Activated naive CD4-positive, alpha-beta T cell treated with anti-CD3 and anti-CD28 coated beads, Interleukin-2, amount 10 ng/mL, durations not matched to agents 7 days and 5 days (primary cell): ENCODE measurements at regions not wholly inside any gene's neighbourhood (a gene's known extent, or its start where the extent isn't known, plus 50 kb on each side); places are given as distances from the start of the nearest gene placed in this dataset.

Source experiments
- CTCF ChIA-PET: fragments of 350-600 bp; sonication (Branson Sonifier 250); formaldehyde crosslinking; loops from one replicate; lab custom pipeline; 2021; ENCODE audit warnings: antibody characterized with exemption; lab: Charles Lee
- DNase-seq: peaks from one replicate; pipeline ENCODE4 v3.0.0-alpha.2; 2020
- H3K27ac Mint-ChIP-seq: one replicate; pipeline ENCODE4 v1.8.0; 2021; ENCODE audit warnings: mild to moderate bottlenecking, moderate library complexity, mixed read lengths
- H3K27me3 Mint-ChIP-seq: one replicate; pipeline ENCODE4 v1.8.0; 2021; ENCODE audit warnings: mild to moderate bottlenecking, mixed read lengths
- H3K36me3 Mint-ChIP-seq: one replicate; pipeline ENCODE4 v1.8.0; 2021; ENCODE audit warnings: mixed read lengths
- H3K4me1 Mint-ChIP-seq: one replicate; pipeline ENCODE4 v1.8.0; 2021; ENCODE audit warnings: mixed read lengths
- H3K4me3 Mint-ChIP-seq: one replicate; pipeline ENCODE4 v1.8.0; 2021; ENCODE audit warnings: mild to moderate bottlenecking, moderate library complexity, mixed read lengths
- H3K9me3 Mint-ChIP-seq: one replicate; pipeline ENCODE4 v1.8.0; 2021; ENCODE audit warnings: mixed read lengths

DNA sequence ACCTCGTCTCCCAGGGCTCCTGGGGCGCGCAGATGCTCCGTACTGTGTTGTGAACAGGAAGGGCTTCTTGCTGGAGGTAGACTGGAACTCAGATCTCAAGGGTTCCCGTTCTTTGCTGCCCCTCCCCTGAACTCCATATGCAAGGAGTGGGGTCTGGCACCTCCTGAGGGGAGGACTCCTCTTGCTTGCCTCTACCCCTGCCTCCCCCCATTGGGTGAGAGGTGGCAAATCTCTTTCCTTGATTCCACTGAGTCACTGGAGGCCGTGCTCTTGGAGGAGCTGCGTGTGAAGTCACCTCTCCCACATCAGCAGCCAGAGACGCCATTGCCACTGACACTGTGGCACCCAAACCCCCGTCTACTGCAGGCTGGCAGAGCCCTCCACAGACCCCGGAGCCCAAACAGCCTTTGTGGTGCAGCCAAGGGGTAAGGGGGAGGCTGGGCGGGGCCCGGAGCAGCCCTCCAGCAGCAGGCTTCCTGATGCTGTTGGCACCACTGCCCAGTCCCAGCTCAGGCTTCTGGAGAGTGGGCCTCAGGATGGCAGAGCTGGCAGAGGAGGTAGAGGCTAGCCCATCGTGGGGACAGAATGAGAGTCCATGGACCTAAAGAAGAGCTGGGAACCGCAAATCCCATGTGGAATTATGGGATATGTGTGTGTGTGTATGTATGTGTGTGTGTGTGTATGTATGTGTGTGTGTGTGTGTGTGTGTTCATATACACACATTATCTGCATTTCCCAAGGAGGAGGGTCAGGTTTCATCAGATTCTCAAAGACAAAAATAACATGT, 104.9 kb upstream of the RUNX3 start:
- no peaks in the 10 kb centered on the region for H3K36me3 Mint-ChIP-seq
- no peak overlapping the region for H3K4me3 Mint-ChIP-seq
- peaks cover 60% of the 10 kb centered on the region for H3K4me1 Mint-ChIP-seq
- no peak overlapping the region for H3K27ac Mint-ChIP-seq
- DNase-seq, result no peak
- H3K9me3 Mint-ChIP-seq, result no peaks in the 10 kb centered on the region
- CTCF ChIA-PET, result interaction anchor here (1.1 to 8.2 kb wide), 9 partner anchors 12 to 186 kb away, joined by 3 to 190 read pairs (median 18); partner anchors contain the start of gene RUNX3
- peaks cover 16% of the 10 kb centered on the region for H3K27me3 Mint-ChIP-seq

DNA sequence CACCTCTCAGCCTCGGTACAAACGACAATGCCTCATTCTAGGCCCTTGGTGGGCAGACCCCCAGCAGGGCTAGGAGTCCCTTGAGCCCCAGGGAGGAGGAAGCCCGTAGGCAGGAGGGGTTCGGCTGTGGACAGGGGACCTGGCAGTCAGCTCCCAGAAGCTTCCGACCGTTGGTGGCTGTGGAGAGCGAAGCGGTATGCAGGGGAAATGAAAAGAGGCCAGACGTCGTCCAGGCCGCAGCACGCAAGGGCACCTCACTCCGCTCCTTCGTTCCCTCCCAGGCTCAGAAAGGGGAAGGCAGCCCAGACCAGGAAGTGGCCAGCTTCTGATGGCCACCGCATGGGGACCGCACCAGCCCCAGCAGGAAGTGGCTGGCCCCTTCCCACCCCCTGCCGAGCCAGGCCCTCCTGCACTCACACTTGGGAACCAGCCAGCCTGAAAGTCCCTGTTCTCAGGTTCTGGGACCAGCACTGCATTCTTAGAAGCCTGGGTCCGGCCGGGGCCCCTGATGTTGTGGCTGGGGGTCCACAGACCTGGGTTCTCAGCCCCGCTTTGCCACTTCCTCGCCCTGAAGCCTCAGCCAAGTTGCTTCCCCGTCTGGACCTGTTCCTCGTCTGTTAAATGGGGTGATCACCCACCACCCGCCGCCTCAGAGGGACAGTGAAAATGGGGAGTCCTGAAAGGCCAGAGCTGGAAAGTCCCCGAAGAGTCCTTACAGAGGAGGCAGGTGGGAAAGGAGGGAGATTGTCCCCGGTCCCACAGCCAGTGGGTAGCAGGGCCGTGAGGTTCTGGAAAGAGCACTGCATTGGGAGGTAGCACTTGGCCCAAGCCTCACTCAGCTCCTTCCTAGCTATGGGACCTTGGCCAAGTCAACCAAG, 104.0 kb upstream of the RUNX3 start:
- CTCF ChIA-PET, result interaction anchor here (1.1 to 8.2 kb wide), 7 partner anchors 11 to 114 kb away, joined by 3 to 190 read pairs (median 10); partner anchors contain the start of gene RUNX3
- Mint-ChIP-seq H3K27ac (peak overlapping the region; percentile 53), H3K27me3 (peaks cover 7% of the 10 kb centered on the region), H3K4me3 (no peak overlapping the region), H3K36me3 (peaks cover 2% of the 10 kb centered on the region), H3K9me3 (no peaks in the 10 kb centered on the region), H3K4me1 (peaks cover 69% of the 10 kb centered on the region)
- no peak for DNase-seq

- Mint-ChIP-seq H3K4me1 (peaks cover 74% of the 10 kb centered on the region), H3K9me3 (no peaks in the 10 kb centered on the region), H3K27ac (peak overlapping the region; percentile 90), H3K27me3 (peaks cover 4% of the 10 kb centered on the region), H3K36me3 (peaks cover 2% of the 10 kb centered on the region), H3K4me3 (no peak overlapping the region)
- no peak for DNase-seq
- CTCF ChIA-PET, result interaction anchor here (1.3 to 8.2 kb wide), 5 partner anchors 10 to 115 kb away, joined by 3 to 190 read pairs (median 45); partner anchors contain the start of gene RUNX3
Observed at GRCh38 chr1:25033030-25033827, 103.2 kb upstream of the RUNX3 start.

- Mint-ChIP-seq H3K9me3 (no peaks in the 10 kb centered on the region), H3K36me3 (peaks cover 2% of the 10 kb centered on the region), H3K4me3 (no peak overlapping the region), H3K27me3 (peaks cover 7% of the 10 kb centered on the region), H3K4me1 (peaks cover 77% of the 10 kb centered on the region), H3K27ac (peak overlapping the region; percentile 90)
- peak; percentile 71 for DNase-seq
- CTCF ChIA-PET, result interaction anchor here (0.7 to 8.2 kb wide), 6 partner anchors 9 to 101 kb away, joined by 3 to 190 read pairs (median 28); partner anchors contain the start of gene RUNX3
Observed at GRCh38 chr1:25031966-25032667, 102.0 kb upstream of the RUNX3 start.

DNA sequence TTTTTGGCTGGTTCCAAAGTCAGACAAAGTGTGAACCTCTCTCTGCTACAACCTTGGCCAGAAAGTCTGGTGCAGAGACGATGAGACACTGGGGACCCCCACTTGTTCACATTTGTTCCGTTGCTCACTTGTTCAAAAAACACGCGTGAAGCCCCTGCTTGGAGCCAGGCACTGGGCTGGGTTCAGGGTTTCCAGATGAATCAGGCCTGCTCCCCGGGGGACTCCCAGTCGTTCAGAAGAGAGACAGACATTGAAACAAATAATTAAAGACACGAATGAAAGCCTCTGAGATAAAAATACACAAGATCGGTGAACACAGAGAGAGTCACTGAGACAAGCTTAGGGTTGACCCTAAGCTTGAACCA, 101.5 kb upstream of the RUNX3 start:
- Mint-ChIP-seq H3K27ac (peak overlapping the region; percentile 90), H3K27me3 (peaks cover 7% of the 10 kb centered on the region), H3K9me3 (no peaks in the 10 kb centered on the region), H3K4me1 (peaks cover 79% of the 10 kb centered on the region), H3K4me3 (no peak overlapping the region), H3K36me3 (peaks cover 2% of the 10 kb centered on the region)
- CTCF ChIA-PET, result interaction anchor here (1.0 to 8.2 kb wide), 3 partner anchors 8 to 101 kb away, joined by 3 to 190 read pairs (median 114); partner anchors contain the start of gene RUNX3
- DNase-seq, result peak; percentile 40

- Mint-ChIP-seq H3K27ac (peak overlapping the region; percentile 90), H3K36me3 (peaks cover 2% of the 10 kb centered on the region), H3K9me3 (no peaks in the 10 kb centered on the region), H3K4me3 (peak overlapping the region; percentile 65), H3K4me1 (peaks cover 84% of the 10 kb centered on the region), H3K27me3 (peaks cover 7% of the 10 kb centered on the region)
- CTCF ChIA-PET, result interaction anchor here (1.0 to 8.2 kb wide), 6 partner anchors 8 to 100 kb away, joined by 3 to 190 read pairs (median 8); partner anchors contain the start of gene RUNX3
- DNase-seq, result peak; percentile 84
Observed at GRCh38 chr1:25030674-25031589, 100.9 kb upstream of the RUNX3 start.

GRCh38 chr1:25030012-25030411, 99.9 kb upstream of the RUNX3 start:
- Mint-ChIP-seq H3K27ac (peak overlapping the region; percentile 90), H3K4me1 (peaks cover 93% of the 10 kb centered on the region), H3K4me3 (peak overlapping the region; percentile 53), H3K36me3 (peaks cover 2% of the 10 kb centered on the region), H3K27me3 (peaks cover 7% of the 10 kb centered on the region), H3K9me3 (no peaks in the 10 kb centered on the region)
- DNase-seq, result no peak
- CTCF ChIA-PET, result interaction anchor here (0.6 to 2.8 kb wide), 6 partner anchors 38 to 98 kb away, joined by 3 to 11 read pairs (median 4); no protein-coding TSS in a partner anchor

DNA sequence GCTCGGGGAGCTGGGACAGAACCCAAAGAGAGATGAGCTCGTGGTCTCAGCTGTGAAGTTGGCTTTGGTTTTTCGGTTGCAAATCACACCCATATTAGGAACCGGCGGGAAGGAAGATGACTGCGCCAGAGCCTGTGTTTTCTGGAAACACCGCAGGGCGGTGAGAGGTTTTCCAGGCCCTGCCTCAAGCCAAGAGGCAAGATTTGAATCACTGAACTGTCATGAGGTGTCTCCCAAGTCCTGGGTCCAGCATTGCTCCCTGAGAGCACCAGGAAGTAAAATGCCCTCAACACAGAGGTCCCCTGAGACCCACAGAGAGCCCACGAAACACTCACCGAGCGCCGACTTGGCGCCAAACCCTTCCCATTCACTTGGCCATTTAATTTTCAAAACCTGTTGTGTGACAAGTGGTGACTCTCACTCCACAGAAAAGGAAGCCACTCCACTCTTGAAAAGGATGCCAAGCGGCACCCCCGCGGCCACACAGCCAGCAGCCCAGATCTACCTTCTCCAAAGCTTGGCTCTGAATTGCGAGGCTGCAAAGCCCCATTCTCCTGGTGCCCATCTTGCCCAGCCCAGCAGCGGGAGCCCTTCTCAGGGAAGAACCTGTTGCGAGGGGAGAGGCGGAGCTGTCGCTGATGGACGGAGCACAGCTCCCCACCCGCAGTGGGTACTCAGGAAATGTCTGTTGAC, 99.0 kb upstream of the RUNX3 start:
- H3K4me1 Mint-ChIP-seq, result peaks cover 99% of the 10 kb centered on the region
- H3K9me3 Mint-ChIP-seq, result no peaks in the 10 kb centered on the region
- CTCF ChIA-PET, result interaction anchor here (0.8 to 2.8 kb wide), 8 partner anchors 8 to 100 kb away, joined by 3 to 11 read pairs (median 4); no protein-coding TSS in a partner anchor
- peak overlapping the region; percentile 53 for H3K4me3 Mint-ChIP-seq
- peak; percentile 57 for DNase-seq
- H3K27ac Mint-ChIP-seq, result peak overlapping the region; percentile 90
- peaks cover 2% of the 10 kb centered on the region for H3K36me3 Mint-ChIP-seq
- H3K27me3 Mint-ChIP-seq, result peaks cover 7% of the 10 kb centered on the region

- CTCF ChIA-PET, result interaction anchor here (0.7 to 2.8 kb wide), 7 partner anchors 9 to 100 kb away, joined by 3 to 11 read pairs (median 4); no protein-coding TSS in a partner anchor
- peaks cover 99% of the 10 kb centered on the region for H3K4me1 Mint-ChIP-seq
- H3K4me3 Mint-ChIP-seq, result peak overlapping the region; percentile 53
Observed at GRCh38 chr1:25028587-25028906, 98.5 kb upstream of the RUNX3 start.

GRCh38 chr1:25027822-25028586, 97.9 kb upstream of the RUNX3 start:
- H3K27ac Mint-ChIP-seq, result peak overlapping the region; percentile 90
- H3K4me1 Mint-ChIP-seq, result peaks cover 99% of the 10 kb centered on the region
- H3K27me3 Mint-ChIP-seq, result peaks cover 7% of the 10 kb centered on the region
- H3K9me3 Mint-ChIP-seq, result no peaks in the 10 kb centered on the region
- no peak overlapping the region for H3K4me3 Mint-ChIP-seq
- DNase-seq, result no peak
- H3K36me3 Mint-ChIP-seq, result peaks cover 2% of the 10 kb centered on the region
- CTCF ChIA-PET, result interaction anchor here (0.7 to 2.8 kb wide), 7 partner anchors 9 to 99 kb away, joined by 3 to 11 read pairs (median 4); no protein-coding TSS in a partner anchor

More at GRCh38 chr1:25028587-25028906, 98.5 kb upstream of the RUNX3 start:
- H3K27me3 Mint-ChIP-seq, result peaks cover 7% of the 10 kb centered on the region
- peaks cover 2% of the 10 kb centered on the region for H3K36me3 Mint-ChIP-seq
- no peaks in the 10 kb centered on the region for H3K9me3 Mint-ChIP-seq
- no peak for DNase-seq
- H3K27ac Mint-ChIP-seq, result peak overlapping the region; percentile 90
